Glutamatergic neuron (in vitro differentiated cells): ENCODE measurements at regions not wholly inside any gene's neighbourhood (a gene's known extent, or its start where the extent isn't known, plus 50 kb on each side); places are given as distances from the start of the nearest gene placed in this dataset.
"Not testable (repeated sequence)": the region's sequence is repeated elsewhere in the genome, so short reads cannot be mapped to it uniquely, and the experiment has no call there.

ENCODE experiments used
- DNase-seq: peaks from one replicate; pipeline ENCODE4 v3.0.0; 2022
- H3K27ac Mint-ChIP-seq: one replicate; pipeline ENCODE4 v1.8.0; 2020; ENCODE audit warnings: mild to moderate bottlenecking, mixed read lengths, inconsistent platforms; ENCODE audit not compliant: unreplicated experiment
- H3K27me3 Mint-ChIP-seq: one replicate; pipeline ENCODE4 v1.8.0; 2020; ENCODE audit warnings: mild to moderate bottlenecking, moderate library complexity, mixed read lengths, inconsistent platforms; ENCODE audit not compliant: unreplicated experiment
- H3K36me3 Mint-ChIP-seq: one replicate; pipeline ENCODE4 v1.8.0; 2020; ENCODE audit warnings: mild to moderate bottlenecking, mixed read lengths, inconsistent platforms; ENCODE audit not compliant: unreplicated experiment
- H3K4me1 Mint-ChIP-seq: one replicate; pipeline ENCODE4 v1.8.0; 2020; ENCODE audit warnings: mild to moderate bottlenecking, low read depth, mixed read lengths, inconsistent platforms; ENCODE audit not compliant: unreplicated experiment
- H3K4me3 Mint-ChIP-seq: one replicate; pipeline ENCODE4 v1.8.0; 2020; ENCODE audit warnings: mild to moderate bottlenecking, mixed read lengths, inconsistent platforms; ENCODE audit not compliant: unreplicated experiment
- H3K9me3 Mint-ChIP-seq: one replicate; pipeline ENCODE4 v1.8.0; 2020; ENCODE audit warnings: mild to moderate bottlenecking, moderate library complexity, mixed read lengths, inconsistent platforms; ENCODE audit not compliant: unreplicated experiment
- CTCF ChIP-seq: fragments of 200-600 bp; sonication (generic); IDR thresholded peaks from one replicate; pipeline ENCODE4 v1.5.0; 2021; ENCODE audit not compliant: partially characterized antibody, unreplicated experiment

GRCh38 chr2:67579806-67580205, 182.7 kb downstream of the ETAA1 start:
- Mint-ChIP-seq H3K9me3 (no peaks in the 10 kb centered on the region), H3K36me3 (peaks cover 5% of the 10 kb centered on the region), H3K4me1 (no peaks in the 10 kb centered on the region), H3K27ac (no peak overlapping the region), H3K4me3 (no peak overlapping the region), H3K27me3 (no peaks in the 10 kb centered on the region)
- TF ChIP-seq CTCF = no peak
- no peak for DNase-seq

- Mint-ChIP-seq H3K4me3 (no peak overlapping the region), H3K36me3 (peaks cover 14% of the 10 kb centered on the region), H3K9me3 (no peaks in the 10 kb centered on the region), H3K27ac (no peak overlapping the region), H3K4me1 (no peaks in the 10 kb centered on the region), H3K27me3 (no peaks in the 10 kb centered on the region)
- TF ChIP-seq CTCF = no peak
- no peak for DNase-seq
Observed at GRCh38 chr2:67581751-67582150, 184.6 kb downstream of the ETAA1 start.

- no peaks in the 10 kb centered on the region for H3K4me1 Mint-ChIP-seq
- H3K27ac Mint-ChIP-seq = no peak overlapping the region
- peaks cover 14% of the 10 kb centered on the region for H3K36me3 Mint-ChIP-seq
- H3K9me3 Mint-ChIP-seq = no peaks in the 10 kb centered on the region
- TF ChIP-seq CTCF = no peak
- no peaks in the 10 kb centered on the region for H3K27me3 Mint-ChIP-seq
- DNase-seq = no peak
- H3K4me3 Mint-ChIP-seq = no peak overlapping the region
Observed at GRCh38 chr2:67583185-67583584, 186.1 kb downstream of the ETAA1 start.

GRCh38 chr2:67585400-67585799, 188.3 kb downstream of the ETAA1 start:
- H3K27me3 Mint-ChIP-seq = no peaks in the 10 kb centered on the region
- no peaks in the 10 kb centered on the region for H3K4me1 Mint-ChIP-seq
- no peak for TF ChIP-seq CTCF
- H3K4me3 Mint-ChIP-seq = no peak overlapping the region
- H3K9me3 Mint-ChIP-seq = no peaks in the 10 kb centered on the region
- H3K36me3 Mint-ChIP-seq = peaks cover 14% of the 10 kb centered on the region
- DNase-seq = no peak
- H3K27ac Mint-ChIP-seq = no peak overlapping the region

GRCh38 chr2:67589121-67589520, 192.0 kb downstream of the ETAA1 start:
- H3K27me3 Mint-ChIP-seq, DNase-seq, H3K4me1 Mint-ChIP-seq, H3K4me3 Mint-ChIP-seq, H3K9me3 Mint-ChIP-seq, H3K27ac Mint-ChIP-seq: not testable (repeated sequence)
- peaks cover 14% of the 10 kb centered on the region for H3K36me3 Mint-ChIP-seq

GRCh38 chr2:67594522-67594921, 197.4 kb downstream of the ETAA1 start:
- H3K27ac Mint-ChIP-seq, H3K4me3 Mint-ChIP-seq, H3K27me3 Mint-ChIP-seq, DNase-seq, H3K4me1 Mint-ChIP-seq, H3K36me3 Mint-ChIP-seq, H3K9me3 Mint-ChIP-seq: not testable (repeated sequence)
